Subcutaneous abdominal adipose tissue (tissue), 5 donors: ENCODE measurements at regions not wholly inside any gene's neighbourhood (a gene's known extent, or its start where the extent isn't known, plus 50 kb on each side); places are given as distances from the start of the nearest gene placed in this dataset.

Source experiments
- H3K27ac ChIP-seq: one replicate; pipeline ENCODE4 v1.7.0; 2013; ENCODE audit warnings: low read depth, mild to moderate bottlenecking, inconsistent platforms, low read length, moderate library complexity
- H3K27me3 ChIP-seq, 5 donors: one replicate each; pipeline ENCODE4 v1.7.0; 2013; ENCODE audit warnings: low read length in 5 of 5, inconsistent platforms in 1 of 5; ENCODE audit not compliant: control insufficient read depth in 5 of 5, insufficient read depth in 4 of 5
- H3K36me3 ChIP-seq, 5 donors: one replicate each; pipeline ENCODE4 v1.7.0; 2013; ENCODE audit warnings: low read length in 5 of 5; ENCODE audit not compliant: control insufficient read depth in 5 of 5, insufficient read depth in 5 of 5
- H3K4me1 ChIP-seq, 5 donors: one replicate each; pipeline ENCODE4 v1.7.0; 2013; ENCODE audit warnings: low read length in 5 of 5, mild to moderate bottlenecking in 3 of 5, moderate library complexity in 1 of 5; ENCODE audit not compliant: control insufficient read depth in 5 of 5, insufficient read depth in 5 of 5
- H3K4me3 ChIP-seq, 5 donors: one replicate each; pipeline ENCODE4 v1.7.0; 2013; ENCODE audit warnings: low read length in 5 of 5, low read depth in 1 of 5
- H3K9ac ChIP-seq, 5 donors: one replicate each; pipeline ENCODE4 v1.7.0; 2013; ENCODE audit warnings: low read length in 5 of 5, mild to moderate bottlenecking in 4 of 5, moderate library complexity in 3 of 5
- H3K9me3 ChIP-seq, 5 donors: one replicate each; pipeline ENCODE4 v1.7.0; 2013; ENCODE audit warnings: low read length in 5 of 5; ENCODE audit not compliant: control insufficient read depth in 5 of 5
- donor health status: healthy.
- donor health status: healthy.
- donor health status: healthy.
- donor health status: healthy.
- donor health status: healthy.

DNA sequence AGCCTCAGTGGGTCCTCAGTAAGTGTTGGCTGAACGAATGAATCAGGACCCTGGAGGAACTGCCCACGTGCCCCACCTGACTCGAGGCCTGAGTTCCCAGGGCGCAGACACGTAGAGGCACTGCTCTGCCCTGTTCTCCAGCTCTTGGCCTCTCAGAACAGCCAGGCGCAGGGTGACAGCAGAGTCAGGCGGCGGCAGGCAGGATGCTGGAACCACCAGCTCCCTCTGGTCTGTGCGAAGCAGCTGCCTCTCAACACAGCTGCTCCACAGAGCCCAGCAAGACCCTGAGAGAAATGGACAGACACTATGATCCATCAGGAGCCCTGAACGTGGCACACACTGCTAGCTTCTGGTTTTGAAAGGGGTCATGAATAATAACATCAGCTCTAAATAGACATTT lies 53.1 kb upstream of the BCO1 start:
- Histone ChIP-seq H3K4me3 (no peak overlapping the region), H3K4me1 (peaks cover 2 to 40% (median 28%) of the 10 kb centered on the region in 5 donors), H3K27me3 (no peaks in the 10 kb centered on the region), H3K27ac (no peak overlapping the region), H3K36me3 (no peaks in the 10 kb centered on the region), H3K9ac (no peak overlapping the region), H3K9me3 (no peaks in the 10 kb centered on the region)

DNA sequence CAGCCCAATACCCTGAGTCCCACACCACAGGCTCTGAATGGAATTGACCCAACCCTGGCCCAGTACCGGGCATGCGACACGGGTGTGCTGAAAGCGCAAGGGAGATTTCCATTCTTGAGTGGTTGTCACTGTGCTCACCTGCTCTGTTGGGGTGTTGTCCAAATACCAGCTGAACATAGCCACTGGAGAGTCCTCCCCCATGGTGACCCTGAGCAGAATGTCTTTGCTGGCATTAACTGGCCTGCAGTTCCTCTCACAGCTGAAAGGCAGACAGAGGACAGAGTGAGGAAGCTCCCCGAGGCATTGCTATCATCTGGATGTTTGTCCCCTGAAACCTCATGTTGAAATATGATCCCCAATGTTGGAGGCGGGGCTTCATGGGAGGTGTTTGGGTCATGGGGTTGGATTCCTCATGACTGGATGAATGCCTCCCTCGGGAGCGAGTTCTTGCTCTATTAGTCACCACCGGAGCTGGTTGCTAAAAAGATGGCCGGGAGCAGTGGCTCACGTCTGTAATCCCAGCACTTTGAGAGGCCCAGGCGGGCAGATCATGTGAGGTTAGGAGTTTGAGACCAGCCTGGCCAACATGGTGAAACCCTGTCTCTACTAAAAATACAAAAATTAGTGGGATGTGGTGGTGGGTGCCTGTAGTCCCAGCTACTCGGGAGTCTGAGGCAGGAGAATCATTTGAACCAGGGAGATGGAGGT lies 57.3 kb upstream of the BCO1 start:
- Histone ChIP-seq H3K27ac (peak overlapping the region; percentile 89), H3K27me3 (no peaks in the 10 kb centered on the region), H3K4me3 (peak overlapping the region; percentile 51 to 83 (median 67)), H3K4me1 (peaks cover 2 to 29% (median 10%) of the 10 kb centered on the region in 5 donors), H3K36me3 (peaks cover 0 to 10% (median 7%) of the 10 kb centered on the region in 5 donors), H3K9ac (peak overlapping the region; percentile 21 to 77 (median 45)), H3K9me3 (no peaks in the 10 kb centered on the region)

DNA sequence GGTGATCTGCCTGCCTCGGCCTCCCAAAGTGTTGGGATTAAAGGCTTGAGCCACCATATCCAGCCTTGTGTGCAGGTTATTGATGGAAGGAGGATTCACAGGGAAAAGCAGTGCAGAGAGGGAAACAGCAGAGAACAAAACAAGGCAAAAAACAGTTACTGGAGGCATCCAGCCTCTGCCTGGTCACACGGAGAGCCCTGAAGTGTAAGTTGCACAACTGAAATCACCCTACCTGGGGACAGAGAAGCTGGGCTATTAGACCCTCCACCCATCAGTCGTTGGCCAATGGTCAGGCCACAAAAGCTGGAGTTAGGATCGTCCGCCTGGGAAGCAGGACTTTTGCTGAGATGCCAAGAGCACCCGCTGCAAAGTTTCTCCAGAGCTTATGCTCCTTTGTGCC lies 57.9 kb upstream of the BCO1 start:
- Histone ChIP-seq H3K36me3 (peaks cover 0 to 13% (median 9%) of the 10 kb centered on the region in 5 donors), H3K4me1 (peaks cover 2 to 27% (median 10%) of the 10 kb centered on the region in 5 donors), H3K9ac (peak overlapping the region; percentile 21 to 77 (median 45)), H3K9me3 (no peaks in the 10 kb centered on the region), H3K4me3 (peak overlapping the region; percentile 51 to 83 (median 67)), H3K27ac (peak overlapping the region; percentile 89), H3K27me3 (no peaks in the 10 kb centered on the region)

DNA sequence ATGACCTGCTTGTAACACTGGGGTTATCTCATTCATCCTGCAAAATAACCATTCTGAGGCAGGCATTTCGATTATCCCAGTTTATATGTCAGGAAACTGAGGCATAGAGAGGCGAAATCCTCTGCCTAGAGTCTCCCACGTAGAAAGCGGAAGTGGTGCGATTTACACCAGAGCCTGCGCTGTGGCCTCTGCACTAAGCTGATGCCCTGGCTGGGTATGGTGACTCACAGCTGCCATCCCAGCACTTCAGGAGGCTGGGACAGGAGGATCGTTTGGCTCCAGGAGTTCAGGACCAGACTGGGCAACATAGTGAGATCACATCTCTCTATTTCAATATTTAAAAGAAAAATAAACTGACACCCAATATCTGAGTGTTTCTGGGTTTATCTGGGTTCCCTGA lies 59.3 kb upstream of the BCO1 start:
- H3K27me3 ChIP-seq = no peaks in the 10 kb centered on the region
- no peak overlapping the region for H3K27ac ChIP-seq
- H3K4me1 ChIP-seq = peaks cover 2 to 27% (median 10%) of the 10 kb centered on the region in 5 donors
- no peak overlapping the region for H3K4me3 ChIP-seq
- no peak overlapping the region for H3K9ac ChIP-seq
- no peaks in the 10 kb centered on the region for H3K9me3 ChIP-seq
- H3K36me3 ChIP-seq = peaks cover 0 to 26% (median 17%) of the 10 kb centered on the region in 5 donors

DNA sequence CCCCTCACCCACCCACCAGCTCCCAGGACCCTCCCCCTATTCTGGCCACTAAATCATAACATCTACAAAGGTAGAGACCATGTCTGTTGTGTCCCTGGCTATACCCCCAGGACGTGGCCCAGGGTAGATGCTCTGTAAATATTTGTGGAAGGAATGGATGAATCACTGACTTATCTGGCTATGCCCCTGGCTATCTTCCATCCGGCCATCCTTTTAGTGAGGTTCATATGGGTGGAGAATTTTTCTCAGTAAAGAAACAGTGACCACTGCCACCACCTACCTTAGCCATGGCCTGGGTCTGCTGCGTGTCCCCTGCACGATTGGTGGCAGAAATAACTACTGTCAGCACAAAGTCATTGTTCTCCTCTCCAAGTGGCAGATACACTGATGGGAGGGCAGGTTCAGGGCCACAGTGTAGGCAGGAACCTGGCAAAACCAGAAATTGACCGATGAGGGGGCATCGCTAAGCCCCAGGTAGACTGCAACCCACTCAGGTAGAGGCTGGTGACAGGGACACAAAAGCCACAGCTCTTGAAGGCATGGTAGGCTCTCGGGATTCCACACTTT lies 63.1 kb upstream of the BCO1 start:
- Histone ChIP-seq H3K4me3 (no peak overlapping the region), H3K9me3 (no peaks in the 10 kb centered on the region), H3K27me3 (no peaks in the 10 kb centered on the region), H3K36me3 (peaks cover 0 to 61% (median 50%) of the 10 kb centered on the region in 5 donors), H3K9ac (no peak overlapping the region), H3K4me1 (peaks cover 0 to 19% (median 3%) of the 10 kb centered on the region in 5 donors), H3K27ac (no peak overlapping the region)

DNA sequence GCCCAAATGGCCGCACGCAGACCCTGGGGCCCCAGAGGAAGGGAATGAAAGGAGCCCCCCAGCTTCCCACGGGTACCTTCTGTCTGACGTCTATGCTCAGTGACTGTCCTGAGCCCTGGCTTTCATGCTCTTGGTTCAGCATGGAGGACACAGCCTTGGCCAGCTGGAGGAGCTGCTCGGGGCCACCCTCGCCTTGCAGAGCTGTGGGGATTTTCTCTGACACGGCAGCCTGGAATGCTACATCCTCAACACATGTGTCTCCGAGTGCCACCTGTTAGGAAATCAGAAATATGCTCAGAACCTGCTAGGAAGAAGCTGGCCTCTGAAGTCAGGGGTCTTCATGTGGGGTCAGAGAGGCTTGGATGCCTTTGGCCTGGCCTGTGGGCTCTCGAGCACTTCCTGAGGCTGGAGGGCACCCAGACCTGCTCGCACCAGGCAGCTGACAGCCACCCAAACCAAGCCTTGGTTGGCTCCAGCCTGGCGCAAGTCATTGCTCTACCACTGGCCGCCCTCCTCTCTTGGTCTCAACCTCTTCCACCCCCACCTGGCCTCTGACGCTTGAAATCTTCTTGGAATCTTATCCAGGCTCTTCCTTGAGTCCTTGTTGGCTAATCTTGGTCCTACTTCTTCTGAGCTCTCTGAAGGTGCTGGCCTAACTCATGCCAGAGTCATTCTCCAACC lies 63.7 kb upstream of the BCO1 start:
- no peak overlapping the region for H3K4me3 ChIP-seq

DNA sequence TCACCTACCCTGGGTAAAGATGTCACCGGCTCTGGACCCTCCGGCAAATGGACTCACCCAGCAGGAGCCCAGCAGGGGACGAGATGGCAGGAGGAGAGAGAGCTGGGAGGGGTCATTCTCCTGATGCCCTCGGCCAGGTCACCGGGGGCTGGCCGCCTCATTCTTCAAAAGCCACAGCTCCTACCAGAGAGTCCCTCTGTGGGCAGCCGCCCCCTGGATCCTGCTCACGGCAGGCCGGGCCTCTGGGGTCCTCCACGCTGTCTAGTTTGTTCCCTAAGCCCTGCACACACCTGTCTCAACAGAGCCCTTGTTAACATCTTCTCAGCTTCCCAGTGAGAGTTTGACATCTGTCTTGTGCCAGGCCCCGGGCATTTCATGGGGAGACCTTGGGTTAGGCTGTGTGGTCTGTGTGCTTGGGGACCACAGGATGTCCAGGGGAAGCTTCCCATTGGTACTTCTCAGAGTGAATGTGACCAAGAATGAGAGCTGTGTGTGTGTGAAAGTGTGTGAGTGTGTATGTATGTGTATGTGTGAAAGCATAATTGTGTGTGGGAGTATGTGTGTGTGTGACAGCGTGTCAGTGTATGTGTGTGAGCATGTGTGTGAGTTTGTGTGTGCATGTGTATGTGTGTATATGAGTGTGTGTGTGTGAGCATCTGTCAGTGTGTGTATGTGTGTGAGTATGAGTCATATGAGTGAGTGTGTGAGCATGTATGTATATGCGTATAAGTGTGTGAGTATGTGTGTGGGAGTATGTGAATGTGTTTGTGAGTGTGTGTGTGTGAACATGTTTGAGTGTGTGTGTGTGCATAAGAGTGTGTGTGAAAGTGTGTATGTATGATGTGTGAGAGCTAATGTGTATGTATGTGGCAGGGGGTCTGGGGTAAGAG lies 65.5 kb upstream of the BCO1 start:
- Histone ChIP-seq H3K4me1 (peaks cover 0 to 1% (median 0%) of the 10 kb centered on the region in 5 donors), H3K27me3 (no peaks in the 10 kb centered on the region), H3K36me3 (peaks cover 0 to 78% (median 61%) of the 10 kb centered on the region in 5 donors), H3K4me3 (no peak overlapping the region), H3K27ac (no peak overlapping the region), H3K9me3 (no peaks in the 10 kb centered on the region), H3K9ac (no peak overlapping the region)

More for the DNA sequence above, 63.7 kb upstream of the BCO1 start:
- Histone ChIP-seq H3K9ac (no peak overlapping the region), H3K27me3 (no peaks in the 10 kb centered on the region), H3K4me1 (peaks cover 0 to 15% (median 0%) of the 10 kb centered on the region in 5 donors), H3K36me3 (peaks cover 0 to 67% (median 55%) of the 10 kb centered on the region in 5 donors), H3K9me3 (no peaks in the 10 kb centered on the region), H3K27ac (no peak overlapping the region)

DNA sequence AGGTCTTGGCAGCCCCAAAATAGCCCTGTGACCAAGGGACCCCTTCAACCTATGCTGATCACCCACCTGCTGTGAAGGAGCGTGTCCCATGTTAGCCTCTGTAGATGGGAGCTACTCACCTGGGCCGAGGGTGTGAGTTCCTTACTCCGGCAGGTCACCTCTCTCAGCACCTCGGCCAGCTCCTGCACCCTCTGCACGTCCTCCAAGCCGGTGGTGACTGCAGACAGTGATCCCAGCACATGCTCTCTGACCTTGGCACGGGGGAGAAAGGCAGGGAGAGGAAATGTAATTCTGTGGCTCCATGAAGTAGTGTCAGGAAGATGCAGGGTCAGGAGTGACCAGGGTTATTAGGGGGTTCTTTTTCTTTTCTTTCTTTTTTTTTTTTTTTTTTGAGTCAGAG lies 67.7 kb upstream of the BCO1 start:
- no peak overlapping the region for H3K4me3 ChIP-seq
- peaks cover 0 to 78% (median 60%) of the 10 kb centered on the region in 5 donors for H3K36me3 ChIP-seq
- H3K27ac ChIP-seq = no peak overlapping the region
- H3K9me3 ChIP-seq = no peaks in the 10 kb centered on the region
- peaks cover 0 to 6% (median 2%) of the 10 kb centered on the region in 5 donors for H3K4me1 ChIP-seq
- H3K9ac ChIP-seq = no peak overlapping the region
- H3K27me3 ChIP-seq = no peaks in the 10 kb centered on the region

DNA sequence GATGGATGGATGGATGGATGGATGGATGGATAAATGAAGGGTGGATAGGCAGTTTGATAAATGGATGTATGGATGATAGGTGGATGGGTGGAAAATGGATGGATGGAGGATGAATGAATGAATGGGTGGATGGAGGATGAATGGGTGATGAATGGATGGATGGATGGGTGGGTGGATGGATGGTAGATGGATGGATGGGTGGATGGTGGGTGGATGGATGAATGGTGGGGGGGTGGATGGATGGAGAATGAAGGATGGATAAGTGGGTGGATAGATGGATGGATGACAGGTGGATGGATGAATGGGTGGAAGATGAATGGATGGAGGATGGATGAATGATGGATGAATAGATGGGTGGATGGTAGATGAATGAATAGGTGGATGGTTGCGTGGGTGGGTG lies 70.1 kb upstream of the BCO1 start:
- Histone ChIP-seq H3K9ac (no peak overlapping the region), H3K27me3 (no peaks in the 10 kb centered on the region), H3K4me3 (no peak overlapping the region), H3K9me3 (no peaks in the 10 kb centered on the region), H3K27ac (no peak overlapping the region), H3K36me3 (peaks cover 0 to 68% (median 53%) of the 10 kb centered on the region in 5 donors), H3K4me1 (peaks cover 0 to 6% (median 2%) of the 10 kb centered on the region in 5 donors)
